HEK293 (cell line): ENCODE measurements at regions not wholly inside any gene's neighbourhood (a gene's known extent, or its start where the extent isn't known, plus 50 kb on each side); places are given as distances from the start of the nearest gene placed in this dataset.

Experiments
- CTCF ChIA-PET: fragments of 350-600 bp; formaldehyde crosslinking; extraction: SDS; loops from one replicate; lab custom pipeline; 2021; ENCODE audit warnings: antibody characterized with exemption; lab: Yijun Ruan, JAX
- POLR2A ChIA-PET: fragments of 300-600 bp; formaldehyde crosslinking; extraction: SDS; loops from one replicate; lab custom pipeline; 2020; ENCODE audit warnings: antibody characterized with exemption, inconsistent platforms; lab: Yijun Ruan, JAX
- H3K27ac ChIP-seq: fragments of 200-500 bp; sonication (Bioruptor generic); 2 replicates; pipeline ENCODE4 v1.5.1; 2014; ENCODE audit warnings: low read depth, low read length, control low read depth, inconsistent platforms; ENCODE audit errors: extremely low read depth
- H3K36me3 ChIP-seq, 2 experiments: fragments of 200-500 bp in 1 of 2; sonication (Bioruptor generic) in 1 of 2; 1 replicate in 1 of 2; 2 replicates in 1 of 2; pipeline ENCODE4 v1.5.1; 2014 to 2017; ENCODE audit warnings: inconsistent platforms in 2 of 2, low read length in 2 of 2; ENCODE audit not compliant: control insufficient read depth in 2 of 2, insufficient read depth in 1 of 2
- H3K4me1 ChIP-seq: fragments of 200-500 bp; sonication (Bioruptor generic); 2 replicates; pipeline ENCODE4 v1.5.1; 2014; ENCODE audit warnings: mild to moderate bottlenecking, low read length, inconsistent platforms; ENCODE audit not compliant: control insufficient read depth, insufficient read depth
- H3K4me3 ChIP-seq: 2 replicates; pipeline ENCODE4 v1.5.1; 2011; ENCODE audit warnings: low read depth, mild to moderate bottlenecking, control low read depth, low read length, moderate library complexity
- H3K9me3 ChIP-seq: fragments of 200-500 bp; sonication (Bioruptor generic); 2 replicates; pipeline ENCODE4 v1.5.1; 2014; ENCODE audit warnings: low read depth, low read length, inconsistent platforms; ENCODE audit not compliant: control insufficient read depth, insufficient read depth
- EGR2 ChIP-seq: fragments of 450-650 bp; formaldehyde crosslinking; IDR thresholded peaks from 2 replicates; pipeline ENCODE4 v1.5.1; 2016; ENCODE audit warnings: low read depth, missing biosample characterization, missing genetic modification characterization
- RBAK ChIP-seq: fragments of 450-650 bp; formaldehyde crosslinking; IDR thresholded peaks from 2 replicates; pipeline ENCODE4 v1.5.1; 2016; ENCODE audit warnings: missing biosample characterization, missing genetic modification characterization
- ZIC2 ChIP-seq: fragments of 450-650 bp; formaldehyde crosslinking; IDR thresholded peaks from 2 replicates; pipeline ENCODE4 v1.5.1; 2016; ENCODE audit warnings: missing biosample characterization, missing genetic modification characterization
- ZNF157 ChIP-seq: fragments of 450-650 bp; formaldehyde crosslinking; IDR thresholded peaks from 2 replicates; pipeline ENCODE4 v1.5.1; 2016; ENCODE audit warnings: missing biosample characterization, missing genetic modification characterization
- ZNF202 ChIP-seq: fragments of 450-650 bp; formaldehyde crosslinking; IDR thresholded peaks from 2 replicates; pipeline ENCODE4 v1.5.1; 2016; ENCODE audit warnings: missing biosample characterization, missing genetic modification characterization, borderline replicate concordance
- ZNF266 ChIP-seq: fragments of 450-650 bp; formaldehyde crosslinking; IDR thresholded peaks from 2 replicates; pipeline ENCODE4 v1.5.1; 2016; ENCODE audit warnings: missing biosample characterization, missing genetic modification characterization, low read depth
- ZNF426 ChIP-seq: fragments of 450-650 bp; formaldehyde crosslinking; IDR thresholded peaks from 2 replicates; pipeline ENCODE4 v1.5.1; 2017; ENCODE audit warnings: missing biosample characterization, missing genetic modification characterization, mild to moderate bottlenecking, inconsistent platforms, moderate library complexity
- ZNF48 ChIP-seq: fragments of 450-650 bp; formaldehyde crosslinking; IDR thresholded peaks from 2 replicates; pipeline ENCODE4 v1.5.1; 2016; ENCODE audit warnings: missing biosample characterization, missing genetic modification characterization
- ZNF654 ChIP-seq: fragments of 450-650 bp; formaldehyde crosslinking; IDR thresholded peaks from 2 replicates; pipeline ENCODE4 v1.5.1; 2016; ENCODE audit warnings: low read depth, missing biosample characterization, missing genetic modification characterization
- ZNF776 ChIP-seq: fragments of 450-650 bp; formaldehyde crosslinking; IDR thresholded peaks from 2 replicates; pipeline ENCODE4 v1.5.0; 2017; ENCODE audit warnings: missing biosample characterization, missing genetic modification characterization, borderline replicate concordance
- ZSCAN30 ChIP-seq: fragments of 450-650 bp; IDR thresholded peaks from 2 replicates; pipeline ENCODE4 v1.5.1; 2018; ENCODE audit warnings: missing biosample characterization, mild to moderate bottlenecking, missing genetic modification characterization, moderate library complexity
- TF ChIP-seq, protein P1 (sequence below): fragments of 450-650 bp; formaldehyde crosslinking; IDR thresholded peaks from 2 replicates; pipeline ENCODE4 v1.5.1; 2017; ENCODE audit warnings: missing biosample characterization, missing genetic modification characterization
- TF ChIP-seq, protein P2 (sequence below): fragments of 450-650 bp; formaldehyde crosslinking; IDR thresholded peaks from 2 replicates; pipeline ENCODE4 v1.5.1; 2016; ENCODE audit warnings: missing biosample characterization, missing genetic modification characterization
- TF ChIP-seq, protein P3 (sequence below): fragments of 450-650 bp; IDR thresholded peaks from 2 replicates; pipeline ENCODE4 v1.5.1; 2018; ENCODE audit warnings: missing biosample characterization, missing genetic modification characterization
- TF ChIP-seq, protein P4 (sequence below): fragments of 450-650 bp; formaldehyde crosslinking; IDR thresholded peaks from 2 replicates; pipeline ENCODE4 v1.5.1; 2016; ENCODE audit warnings: missing biosample characterization, missing genetic modification characterization, borderline replicate concordance

DNA sequence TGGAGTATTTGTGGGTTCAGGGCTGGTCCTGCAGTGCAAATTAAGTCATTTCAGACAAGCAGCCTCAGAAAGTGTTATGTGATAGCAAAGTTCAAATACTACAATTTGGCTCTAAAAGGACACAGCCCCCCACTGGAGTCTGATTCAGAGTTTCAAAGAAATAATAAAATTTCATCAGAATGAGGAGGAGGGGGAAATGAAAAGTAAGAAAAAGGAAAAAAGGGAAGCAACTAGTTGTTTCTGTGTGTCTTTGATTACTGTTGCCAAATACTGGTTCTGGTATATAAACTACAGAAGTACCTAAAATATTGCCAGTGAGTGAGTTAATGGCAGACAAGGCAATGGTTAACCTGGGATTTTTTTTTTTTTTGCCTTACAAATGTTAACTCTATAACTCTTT, 773.9 kb downstream of the BCL11A start (continued):
- TF ChIP-seq ZSCAN30 (tag by site-specific recombination), result no peak
- TF ChIP-seq, all 188 proteins: peak for 0

DNA sequence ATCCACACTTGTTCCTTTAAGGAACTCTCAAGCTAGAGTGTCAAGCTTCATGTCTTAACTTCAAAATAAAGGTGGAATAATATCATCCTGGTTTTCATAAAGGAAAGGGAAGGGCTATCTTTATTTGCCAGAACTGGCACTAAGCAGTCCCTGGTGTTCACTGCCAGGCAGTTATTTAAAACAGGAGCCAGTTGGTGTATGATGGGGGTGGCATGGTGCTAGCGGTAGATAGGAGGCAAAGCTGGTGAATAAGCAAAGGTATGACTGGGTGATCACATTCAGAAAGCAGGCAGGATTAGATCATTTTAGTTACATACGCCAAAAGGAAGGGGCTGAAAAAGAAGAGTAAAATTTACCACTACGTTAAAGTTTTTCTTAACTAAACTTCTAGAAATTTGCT, 776.3 kb downstream of the BCL11A start:
- no peak overlapping the region for H3K4me3 ChIP-seq
- no peaks in the 10 kb centered on the region for H3K9me3 ChIP-seq
- ChIA-PET CTCF (no interaction called here), POLR2A (no interaction called here)
- no peak overlapping the region for H3K27ac ChIP-seq
- TF ChIP-seq, protein P1, sequence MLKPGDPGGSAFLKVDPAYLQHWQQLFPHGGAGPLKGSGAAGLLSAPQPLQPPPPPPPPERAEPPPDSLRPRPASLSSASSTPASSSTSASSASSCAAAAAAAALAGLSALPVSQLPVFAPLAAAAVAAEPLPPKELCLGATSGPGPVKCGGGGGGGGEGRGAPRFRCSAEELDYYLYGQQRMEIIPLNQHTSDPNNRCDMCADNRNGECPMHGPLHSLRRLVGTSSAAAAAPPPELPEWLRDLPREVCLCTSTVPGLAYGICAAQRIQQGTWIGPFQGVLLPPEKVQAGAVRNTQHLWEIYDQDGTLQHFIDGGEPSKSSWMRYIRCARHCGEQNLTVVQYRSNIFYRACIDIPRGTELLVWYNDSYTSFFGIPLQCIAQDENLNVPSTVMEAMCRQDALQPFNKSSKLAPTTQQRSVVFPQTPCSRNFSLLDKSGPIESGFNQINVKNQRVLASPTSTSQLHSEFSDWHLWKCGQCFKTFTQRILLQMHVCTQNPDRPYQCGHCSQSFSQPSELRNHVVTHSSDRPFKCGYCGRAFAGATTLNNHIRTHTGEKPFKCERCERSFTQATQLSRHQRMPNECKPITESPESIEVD, result no peak
- H3K4me1 ChIP-seq, result no peaks in the 10 kb centered on the region
- no peaks in the 10 kb centered on the region for H3K36me3 ChIP-seq

DNA sequence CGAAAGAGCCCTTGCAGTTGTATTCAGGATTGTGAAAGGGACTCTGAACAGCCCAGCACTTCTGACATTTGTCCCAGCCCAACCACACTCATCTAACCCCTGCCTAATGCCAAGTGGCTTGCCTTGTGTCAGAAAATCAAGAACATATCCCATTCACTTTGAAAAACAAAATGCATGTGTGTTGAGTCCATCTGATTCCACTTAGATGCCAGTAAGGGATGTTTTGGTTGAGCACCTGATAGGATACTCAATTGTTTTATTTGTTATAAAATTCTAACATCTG, 776.8 kb downstream of the BCL11A start:
- POLR2A ChIA-PET, result no interaction called here

DNA sequence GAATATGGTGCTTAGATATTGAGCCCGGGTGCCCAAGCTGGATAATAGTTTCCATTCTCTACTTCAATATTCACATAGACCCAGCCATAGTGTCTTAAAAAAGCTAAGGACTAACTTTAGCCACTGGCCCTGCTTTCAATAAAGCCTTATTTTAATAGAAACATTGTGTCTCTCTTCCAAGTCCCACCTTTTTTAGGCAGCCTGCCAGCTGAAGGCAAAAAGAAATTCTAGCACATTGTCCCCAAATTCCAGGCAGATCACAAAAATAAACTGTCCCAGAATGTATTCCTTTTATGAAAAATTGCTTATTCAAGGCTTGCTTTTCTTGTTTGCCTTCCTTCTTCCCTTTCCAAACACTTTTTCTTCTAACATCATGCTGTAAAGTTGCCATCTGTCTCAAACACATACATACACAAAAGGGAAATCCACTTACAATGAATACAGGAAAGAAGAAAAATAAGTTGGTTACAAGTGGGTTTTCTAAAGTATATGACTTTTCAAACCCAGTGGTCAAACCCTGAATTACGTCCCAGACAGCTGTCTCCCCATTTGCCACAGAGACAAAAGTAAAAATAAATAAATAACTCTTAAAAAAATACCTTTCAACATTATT, 778.5 kb downstream of the BCL11A start:
- POLR2A ChIA-PET, result no interaction called here
- TF ChIP-seq ZNF266 (tag by site-specific recombination) (no peak), RBAK (tag by site-specific recombination) (no peak)

More for the DNA sequence above, 776.8 kb downstream of the BCL11A start:
- H3K36me3 ChIP-seq, result no peaks in the 10 kb centered on the region
- TF ChIP-seq ZNF776 (tag by site-specific recombination) (no peak), ZNF426 (no peak), ZNF654 (tag by site-specific recombination) (no peak), ZNF48 (tag by site-specific recombination) (no peak), ZNF157 (tag by site-specific recombination) (no peak), EGR2 (tag by site-specific recombination) (no peak), ZNF202 (tag by site-specific recombination) (no peak), ZIC2 (tag by site-specific recombination) (no peak)
- TF ChIP-seq, protein P2, sequence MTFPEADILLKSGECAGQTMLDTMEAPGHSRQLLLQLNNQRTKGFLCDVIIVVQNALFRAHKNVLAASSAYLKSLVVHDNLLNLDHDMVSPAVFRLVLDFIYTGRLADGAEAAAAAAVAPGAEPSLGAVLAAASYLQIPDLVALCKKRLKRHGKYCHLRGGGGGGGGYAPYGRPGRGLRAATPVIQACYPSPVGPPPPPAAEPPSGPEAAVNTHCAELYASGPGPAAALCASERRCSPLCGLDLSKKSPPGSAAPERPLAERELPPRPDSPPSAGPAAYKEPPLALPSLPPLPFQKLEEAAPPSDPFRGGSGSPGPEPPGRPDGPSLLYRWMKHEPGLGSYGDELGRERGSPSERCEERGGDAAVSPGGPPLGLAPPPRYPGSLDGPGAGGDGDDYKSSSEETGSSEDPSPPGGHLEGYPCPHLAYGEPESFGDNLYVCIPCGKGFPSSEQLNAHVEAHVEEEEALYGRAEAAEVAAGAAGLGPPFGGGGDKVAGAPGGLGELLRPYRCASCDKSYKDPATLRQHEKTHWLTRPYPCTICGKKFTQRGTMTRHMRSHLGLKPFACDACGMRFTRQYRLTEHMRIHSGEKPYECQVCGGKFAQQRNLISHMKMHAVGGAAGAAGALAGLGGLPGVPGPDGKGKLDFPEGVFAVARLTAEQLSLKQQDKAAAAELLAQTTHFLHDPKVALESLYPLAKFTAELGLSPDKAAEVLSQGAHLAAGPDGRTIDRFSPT, result no peak
- TF ChIP-seq, protein P3, sequence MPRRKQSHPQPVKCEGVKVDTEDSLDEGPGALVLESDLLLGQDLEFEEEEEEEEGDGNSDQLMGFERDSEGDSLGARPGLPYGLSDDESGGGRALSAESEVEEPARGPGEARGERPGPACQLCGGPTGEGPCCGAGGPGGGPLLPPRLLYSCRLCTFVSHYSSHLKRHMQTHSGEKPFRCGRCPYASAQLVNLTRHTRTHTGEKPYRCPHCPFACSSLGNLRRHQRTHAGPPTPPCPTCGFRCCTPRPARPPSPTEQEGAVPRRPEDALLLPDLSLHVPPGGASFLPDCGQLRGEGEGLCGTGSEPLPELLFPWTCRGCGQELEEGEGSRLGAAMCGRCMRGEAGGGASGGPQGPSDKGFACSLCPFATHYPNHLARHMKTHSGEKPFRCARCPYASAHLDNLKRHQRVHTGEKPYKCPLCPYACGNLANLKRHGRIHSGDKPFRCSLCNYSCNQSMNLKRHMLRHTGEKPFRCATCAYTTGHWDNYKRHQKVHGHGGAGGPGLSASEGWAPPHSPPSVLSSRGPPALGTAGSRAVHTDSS (tag by site-specific recombination), result no peak
- TF ChIP-seq, protein P4, sequence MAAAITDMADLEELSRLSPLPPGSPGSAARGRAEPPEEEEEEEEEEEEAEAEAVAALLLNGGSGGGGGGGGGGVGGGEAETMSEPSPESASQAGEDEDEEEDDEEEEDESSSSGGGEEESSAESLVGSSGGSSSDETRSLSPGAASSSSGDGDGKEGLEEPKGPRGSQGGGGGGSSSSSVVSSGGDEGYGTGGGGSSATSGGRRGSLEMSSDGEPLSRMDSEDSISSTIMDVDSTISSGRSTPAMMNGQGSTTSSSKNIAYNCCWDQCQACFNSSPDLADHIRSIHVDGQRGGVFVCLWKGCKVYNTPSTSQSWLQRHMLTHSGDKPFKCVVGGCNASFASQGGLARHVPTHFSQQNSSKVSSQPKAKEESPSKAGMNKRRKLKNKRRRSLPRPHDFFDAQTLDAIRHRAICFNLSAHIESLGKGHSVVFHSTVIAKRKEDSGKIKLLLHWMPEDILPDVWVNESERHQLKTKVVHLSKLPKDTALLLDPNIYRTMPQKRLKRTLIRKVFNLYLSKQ (tag by site-specific recombination), result no peak
- CTCF ChIA-PET, result no interaction called here
- no peaks in the 10 kb centered on the region for H3K4me1 ChIP-seq
- no peak overlapping the region for H3K4me3 ChIP-seq
- H3K9me3 ChIP-seq, result no peaks in the 10 kb centered on the region
- H3K27ac ChIP-seq, result no peak overlapping the region

More for the DNA sequence above, 778.5 kb downstream of the BCL11A start:
- no peak overlapping the region for H3K4me3 ChIP-seq
- no peaks in the 10 kb centered on the region for H3K9me3 ChIP-seq
- no peaks in the 10 kb centered on the region for H3K4me1 ChIP-seq
- no peak overlapping the region for H3K27ac ChIP-seq
- no peaks in the 10 kb centered on the region for H3K36me3 ChIP-seq
- CTCF ChIA-PET, result interaction anchor here (0.6 kb wide), 1 partner anchor 65 kb away, joined by 3 read pairs; no protein-coding TSS in a partner anchor
